GM12873 (cell line): ENCODE measurements at regions not wholly inside any gene's neighbourhood (a gene's known extent, or its start where the extent isn't known, plus 50 kb on each side); places are given as distances from the start of the nearest gene placed in this dataset.

ENCODE experiments used
- CTCF ChIP-seq: IDR thresholded peaks from 2 replicates; pipeline ENCODE4 v1.5.1; 2012; ENCODE audit warnings: low read depth, mild to moderate bottlenecking, moderate library complexity, low read length, control low read depth; ENCODE audit not compliant: insufficient read depth; ENCODE audit errors: missing control alignments

- TF ChIP-seq CTCF = no peak
These were observed 119.9 kb upstream of the POF1B start for GRCh38 chrX:85499400-85499799.

DNA sequence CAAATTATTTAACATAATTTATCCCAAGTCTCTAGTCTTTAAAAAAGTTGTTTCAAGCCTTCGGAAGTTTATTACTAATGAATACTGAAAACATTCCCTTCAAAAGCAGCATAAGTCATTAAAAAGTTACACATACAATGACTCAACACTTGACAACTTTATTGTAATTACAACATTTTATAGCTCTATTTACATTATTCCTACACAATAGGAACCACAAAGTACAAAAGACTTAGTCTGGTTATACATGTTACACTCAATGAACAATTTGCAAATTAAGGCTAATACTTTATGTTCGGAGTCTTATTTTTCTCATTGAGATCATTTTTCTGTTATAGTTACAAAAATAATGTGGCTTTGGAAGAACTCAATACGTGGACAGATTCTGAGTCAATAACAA lies 114.4 kb upstream of the POF1B start:
- no peak for TF ChIP-seq CTCF

DNA sequence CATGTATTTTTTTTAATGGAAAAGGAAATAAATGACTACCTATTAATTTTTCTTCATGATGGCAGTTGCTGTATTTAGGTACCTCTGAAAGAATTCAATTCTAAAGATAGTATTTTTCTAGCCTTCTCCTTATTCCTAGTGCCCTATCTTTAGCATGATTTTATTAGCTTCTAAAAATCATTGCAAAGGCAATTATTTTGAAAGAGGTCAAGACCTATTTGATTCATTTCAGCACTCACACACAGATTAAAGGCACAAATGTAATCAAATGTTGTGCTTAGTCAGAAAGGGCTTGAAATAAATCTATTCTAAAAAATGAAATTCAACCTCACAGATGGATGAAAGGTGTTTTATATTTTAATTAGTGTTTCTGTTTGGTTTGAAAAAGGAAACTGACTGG lies 74.8 kb upstream of the POF1B start:
- TF ChIP-seq CTCF = no peak

DNA sequence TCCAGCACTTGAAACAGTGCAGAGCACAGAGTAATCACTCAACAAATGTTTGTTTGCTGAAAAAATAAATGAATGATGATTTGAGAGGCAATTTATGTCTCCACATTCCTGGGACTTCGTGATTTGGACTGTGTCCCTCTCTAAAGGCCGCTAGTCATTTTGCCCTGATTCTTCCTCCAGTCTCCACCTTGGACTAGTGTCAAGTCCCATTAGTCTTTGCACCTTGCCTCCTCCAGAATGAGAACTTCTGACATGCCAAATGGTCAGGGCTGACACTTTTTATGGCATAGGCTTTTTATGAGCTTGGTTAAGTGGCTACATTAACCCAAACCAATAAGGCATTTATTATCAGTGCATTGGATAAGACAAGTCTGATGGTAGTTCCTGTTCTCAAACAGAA lies 65.1 kb upstream of the POF1B start:
- TF ChIP-seq CTCF = no peak
